GM19463 (cell line): ENCODE measurements at regions not wholly inside any gene's neighbourhood (a gene's known extent, or its start where the extent isn't known, plus 50 kb on each side); places are given as distances from the start of the nearest gene placed in this dataset.
"Not testable (repeated sequence)": the region's sequence is repeated elsewhere in the genome, so short reads cannot be mapped to it uniquely, and the experiment has no call there.

Experiments
- ATAC-seq: cut with Tn5 transposase; IDR thresholded peaks from one replicate; pipeline ENCODE4 v1.9.1; 2021; ENCODE audit warnings: mild to moderate bottlenecking, moderate library complexity; ENCODE audit not compliant: unreplicated experiment

DNA sequence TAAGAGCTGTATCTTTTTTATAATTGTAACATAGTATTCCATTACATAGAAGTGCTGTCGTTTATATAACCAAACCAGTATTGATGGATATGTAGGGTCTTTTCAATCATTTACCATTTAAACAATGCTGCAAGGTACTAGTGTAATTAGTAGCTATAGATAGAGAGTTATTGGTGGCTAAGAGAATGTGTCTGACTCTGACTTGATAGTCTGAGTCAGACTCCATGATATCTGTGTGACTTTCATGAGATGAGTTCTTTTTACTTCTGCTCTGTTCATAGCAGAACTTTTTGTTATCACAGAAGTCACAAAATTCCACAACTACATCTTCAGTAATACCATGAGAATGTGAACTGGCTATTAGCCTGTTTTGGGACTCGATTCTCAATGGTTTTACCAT, 150.6 kb downstream of the FHIP1A start:
- ATAC-seq = no peak

DNA sequence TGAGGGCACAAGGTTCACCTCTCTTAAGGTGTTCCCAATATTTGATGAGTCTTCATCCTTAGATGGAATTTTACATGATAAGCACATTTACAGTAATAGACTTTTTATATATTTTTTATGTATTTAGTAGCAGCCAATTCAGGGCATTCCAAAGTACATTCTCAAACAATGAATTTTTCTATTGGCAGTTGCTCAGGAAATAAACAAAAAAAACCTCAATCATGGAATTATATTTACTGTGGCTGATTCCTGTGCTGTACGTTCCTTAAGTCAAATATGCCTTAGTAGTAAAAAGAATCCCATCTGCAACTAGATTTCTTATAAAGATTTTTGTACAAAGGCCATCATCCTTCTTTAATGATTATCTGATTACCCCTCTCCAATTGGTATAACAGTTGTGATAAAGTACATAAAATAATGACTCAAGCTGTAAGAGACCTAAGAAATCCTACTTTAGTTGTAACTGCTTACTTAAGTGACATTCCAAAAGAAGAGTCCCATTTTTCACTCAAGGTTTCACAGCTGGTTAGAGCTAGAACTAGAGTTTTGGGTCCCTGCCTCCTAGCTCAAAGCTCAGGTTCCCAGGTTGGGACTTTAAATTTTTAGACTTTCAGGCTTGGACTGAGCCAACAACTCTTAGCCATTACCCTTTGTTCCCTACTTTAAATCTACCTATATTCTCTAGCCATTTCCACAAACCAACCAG, 152.7 kb downstream of the FHIP1A start:
- ATAC-seq = no peak

DNA sequence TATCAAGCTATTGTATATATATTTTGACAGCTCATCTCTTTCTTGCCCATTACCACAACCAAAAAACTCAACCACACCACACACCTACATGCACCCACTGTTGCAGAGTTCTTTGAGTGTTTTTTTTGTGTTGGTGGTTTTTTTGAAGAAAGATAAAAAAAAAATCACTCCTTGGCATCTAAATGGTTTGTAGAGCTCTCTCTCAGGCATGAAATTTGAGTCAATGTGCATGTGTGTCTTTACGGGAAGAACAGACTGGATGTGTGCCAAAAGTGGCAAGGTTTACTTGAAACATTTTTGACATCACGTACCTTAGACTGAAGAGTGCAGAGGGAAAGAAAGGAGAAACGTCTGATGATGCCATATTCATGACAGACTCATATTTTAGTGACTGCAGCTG, 154.2 kb downstream of the FHIP1A start:
- no peak for ATAC-seq

DNA sequence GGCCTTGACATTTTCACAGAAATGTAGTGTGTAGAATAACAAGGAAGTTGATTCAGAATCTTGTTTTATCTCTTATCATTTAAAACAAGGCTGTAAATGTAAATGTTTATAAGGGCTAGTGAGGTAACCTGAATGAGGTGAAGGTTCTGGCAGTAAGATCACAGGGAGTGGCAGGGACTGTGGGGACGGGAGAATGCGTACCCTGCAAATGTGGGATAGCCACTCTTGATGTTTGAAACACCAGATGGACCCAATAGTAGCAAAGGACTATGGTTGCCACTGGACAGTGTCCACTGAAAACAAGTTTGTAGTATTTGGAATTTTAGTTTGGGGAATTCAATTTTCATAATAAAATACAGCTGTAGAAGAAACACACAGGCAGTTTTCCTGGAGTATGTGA, 155.3 kb downstream of the FHIP1A start:
- no peak for ATAC-seq

DNA sequence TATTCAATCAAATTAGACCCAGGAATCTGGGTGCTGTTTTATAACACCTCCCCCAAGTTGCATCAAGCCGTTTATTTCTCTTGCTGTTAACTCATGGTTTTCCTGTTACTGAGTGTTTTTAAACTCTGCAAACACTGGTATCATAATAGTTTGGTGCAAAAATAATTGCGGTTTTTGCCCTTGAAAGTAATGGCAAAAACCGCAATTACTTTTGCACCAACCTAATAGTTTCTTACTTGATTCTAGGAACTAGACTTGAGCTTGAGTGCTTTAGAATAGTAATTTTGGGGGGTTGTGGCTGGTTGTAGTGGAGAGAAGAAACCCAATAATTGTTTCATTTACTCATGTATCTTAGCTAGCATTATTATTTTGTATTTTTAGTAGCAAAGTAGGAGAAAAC, 156.6 kb downstream of the FHIP1A start:
- ATAC-seq = no peak

DNA sequence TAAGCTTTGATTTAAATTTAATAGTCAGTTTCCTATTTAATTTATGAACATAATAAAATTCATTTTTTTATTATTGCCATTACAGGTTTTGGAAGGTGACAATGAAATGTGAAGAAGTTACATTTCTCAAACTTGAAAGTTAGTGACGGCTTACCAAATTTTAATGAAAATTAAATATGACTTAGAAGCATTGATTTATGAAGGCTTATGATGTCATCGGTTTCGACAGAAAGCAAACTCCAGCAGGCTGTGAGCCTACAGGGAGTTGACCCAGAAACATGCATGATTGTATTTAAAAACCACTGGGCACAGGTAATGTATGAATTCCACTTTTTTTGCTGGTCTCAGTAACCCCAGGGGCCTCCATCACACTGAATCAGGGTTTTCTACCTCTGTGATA, 157.1 kb downstream of the FHIP1A start:
- ATAC-seq = no peak

DNA sequence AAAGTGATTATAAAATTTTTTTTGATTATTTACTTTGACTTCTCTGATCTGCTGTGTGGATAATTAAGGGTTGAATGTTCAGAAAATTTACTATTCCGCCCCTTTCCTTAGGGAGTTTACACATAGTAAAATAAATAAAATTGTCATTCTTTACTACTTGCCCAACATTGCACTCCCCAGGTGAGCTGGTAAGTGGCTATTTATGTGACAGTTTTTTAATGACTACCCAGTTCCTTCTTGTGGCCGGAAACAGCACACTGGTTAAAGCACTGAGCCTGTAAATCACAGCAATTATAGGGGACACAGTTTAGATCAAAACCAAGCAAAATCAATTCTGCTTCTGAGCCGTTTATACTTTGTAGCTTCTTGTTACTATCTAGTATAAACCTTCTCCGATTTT, 158.1 kb downstream of the FHIP1A start:
- peak; percentile 86 for ATAC-seq

DNA sequence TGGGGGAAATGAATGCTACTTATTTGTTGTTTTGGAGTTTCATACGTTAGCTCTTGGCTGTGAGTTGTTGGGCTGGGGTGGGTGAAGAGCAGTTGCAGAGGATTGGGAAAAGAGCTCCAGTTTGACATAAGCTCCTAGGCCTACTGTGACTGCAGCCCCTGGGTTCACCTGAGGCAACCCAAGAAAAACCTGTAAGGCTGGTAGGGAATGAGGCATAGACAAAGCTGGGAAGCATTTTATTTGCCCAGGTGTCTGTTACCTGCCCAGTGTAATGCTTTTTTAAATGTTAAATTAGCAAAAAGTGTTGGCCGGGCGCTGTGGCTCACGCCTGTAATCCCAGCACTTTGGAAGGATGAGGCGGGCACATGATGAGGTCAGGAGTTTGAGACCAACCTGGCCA, 160.0 kb downstream of the FHIP1A start:
- no peak for ATAC-seq

DNA sequence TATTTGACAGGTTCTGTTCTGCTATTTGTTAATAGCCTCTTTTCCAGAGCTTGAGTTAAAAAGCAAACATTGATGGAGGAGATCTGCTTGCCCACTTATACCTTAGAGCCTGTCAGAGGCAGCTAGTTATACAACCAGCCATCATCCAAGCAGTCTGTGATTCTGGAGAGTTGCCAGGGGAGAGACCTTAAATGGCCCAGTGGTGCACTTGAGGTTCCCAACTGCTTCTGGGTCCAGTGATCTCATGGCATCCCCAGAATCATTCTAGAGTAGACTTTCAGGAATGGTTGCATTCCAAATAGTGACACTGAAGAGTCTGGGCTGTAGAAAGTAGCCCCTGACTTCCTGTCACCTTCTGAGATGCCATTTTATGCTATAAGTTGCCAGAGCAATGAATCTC, 160.7 kb downstream of the FHIP1A start:
- ATAC-seq = no peak

DNA sequence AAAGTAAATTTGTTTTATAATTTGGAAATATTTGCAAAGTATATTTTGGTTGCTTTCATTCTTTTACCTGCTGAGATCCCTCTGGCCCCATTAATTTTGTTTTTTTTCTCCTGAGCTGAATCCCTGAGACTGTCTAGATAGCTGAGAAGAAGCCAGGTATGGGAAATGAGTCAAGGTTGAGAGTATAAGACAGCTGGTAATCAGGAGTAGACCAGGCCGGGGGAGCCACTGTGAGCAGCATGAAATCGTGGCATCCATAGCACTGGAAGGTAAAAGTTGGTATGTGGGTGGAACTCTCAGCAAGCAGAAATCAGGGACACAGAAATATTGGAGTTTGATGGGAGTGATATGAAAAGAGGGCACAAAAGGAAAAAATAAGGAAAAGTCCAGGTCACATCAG, 164.5 kb downstream of the FHIP1A start:
- ATAC-seq = no peak

DNA sequence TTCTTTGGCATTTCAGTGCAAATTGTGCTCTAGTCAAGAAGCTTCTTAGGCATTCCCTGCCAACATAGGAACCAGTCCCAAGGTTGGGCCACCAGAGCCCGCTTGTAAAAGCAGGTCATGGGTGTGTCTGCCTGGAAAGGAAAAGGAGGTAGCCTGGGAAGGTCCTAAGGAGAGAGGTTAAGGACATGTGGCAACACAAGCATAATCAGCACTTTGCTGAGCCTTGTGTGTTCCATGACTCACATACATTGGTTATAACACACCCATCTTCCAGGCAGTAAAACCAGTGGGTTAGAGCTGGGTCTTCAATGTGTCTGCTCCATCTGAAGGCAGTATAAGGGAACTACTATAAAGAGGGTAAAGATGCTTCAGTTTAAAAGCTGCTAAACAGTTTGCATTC, 165.0 kb downstream of the FHIP1A start:
- no peak for ATAC-seq

DNA sequence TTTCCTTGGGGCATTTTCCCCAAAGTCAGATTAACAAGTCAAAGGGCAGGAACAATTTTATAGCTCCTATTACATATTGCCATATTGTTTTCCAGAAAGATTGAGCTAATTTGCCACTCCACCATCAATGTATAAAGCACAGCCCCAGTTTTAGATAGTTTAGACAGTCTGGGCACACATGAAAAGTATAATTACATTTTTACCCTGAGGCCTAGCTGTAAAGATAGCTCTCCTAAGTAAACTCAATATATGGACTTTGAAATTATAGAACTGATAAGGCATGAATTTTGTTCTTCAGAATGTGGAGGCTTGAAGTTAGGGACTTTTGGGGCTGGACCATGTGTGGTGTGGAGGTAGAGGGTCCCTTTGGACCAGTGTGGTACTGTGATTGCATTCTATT, 166.0 kb downstream of the FHIP1A start:
- no peak for ATAC-seq

DNA sequence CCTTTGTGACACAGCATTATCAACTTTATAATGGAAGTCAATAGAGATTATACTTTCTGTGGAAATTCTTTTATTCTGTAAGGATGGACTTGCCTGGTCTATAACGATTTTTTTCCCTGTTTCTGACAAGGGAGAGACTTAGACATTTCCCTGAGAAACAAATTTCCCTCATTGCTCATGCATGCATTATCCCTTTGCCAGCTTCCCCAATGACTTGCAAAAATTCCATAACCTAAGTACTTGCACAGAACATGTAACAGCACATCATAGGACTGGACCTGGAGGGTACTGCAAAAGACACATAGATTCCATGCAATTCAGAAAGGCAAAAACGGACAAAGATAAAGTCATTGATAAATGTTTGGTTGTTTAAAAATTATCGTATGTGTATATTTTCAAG, 166.7 kb downstream of the FHIP1A start:
- ATAC-seq = no peak

DNA sequence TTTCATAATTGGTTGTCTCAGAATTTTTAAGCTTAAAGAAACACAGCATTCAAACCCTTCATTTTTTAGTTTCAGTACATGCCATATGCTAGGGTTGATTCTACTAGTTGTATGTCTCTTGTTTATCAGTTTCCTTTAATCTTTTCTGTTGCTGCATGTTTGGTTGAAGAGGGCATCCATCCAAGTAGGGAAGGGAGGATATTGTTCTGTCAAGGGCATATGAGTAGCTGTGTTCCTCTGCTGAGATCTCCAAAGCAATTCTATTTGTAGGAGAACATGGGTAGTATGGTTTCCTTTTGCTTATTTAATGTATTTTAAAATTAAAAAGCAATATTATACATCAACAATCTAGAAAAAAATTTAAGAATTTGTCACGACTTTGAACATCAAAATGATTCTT, 167.7 kb downstream of the FHIP1A start:
- no peak for ATAC-seq

DNA sequence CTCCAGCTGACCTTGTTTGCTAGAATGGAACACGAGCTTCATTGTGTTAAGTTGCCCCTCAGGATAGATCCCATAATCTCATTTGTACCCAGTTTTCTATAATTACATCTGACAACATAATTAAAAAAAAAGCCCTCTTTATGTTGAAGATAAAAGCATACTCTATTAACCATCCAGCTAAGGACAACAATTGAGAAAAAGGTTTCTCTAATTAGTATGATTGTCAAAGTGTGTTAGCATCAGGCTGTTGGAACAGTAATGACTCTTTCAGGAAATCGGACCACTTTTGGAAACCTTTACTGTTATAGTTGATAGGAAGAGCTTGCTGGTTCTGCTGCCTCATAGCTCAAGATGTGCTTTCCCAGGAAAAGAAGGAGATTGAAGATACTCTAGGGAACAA, 172.6 kb downstream of the FHIP1A start:
- no peak for ATAC-seq

DNA sequence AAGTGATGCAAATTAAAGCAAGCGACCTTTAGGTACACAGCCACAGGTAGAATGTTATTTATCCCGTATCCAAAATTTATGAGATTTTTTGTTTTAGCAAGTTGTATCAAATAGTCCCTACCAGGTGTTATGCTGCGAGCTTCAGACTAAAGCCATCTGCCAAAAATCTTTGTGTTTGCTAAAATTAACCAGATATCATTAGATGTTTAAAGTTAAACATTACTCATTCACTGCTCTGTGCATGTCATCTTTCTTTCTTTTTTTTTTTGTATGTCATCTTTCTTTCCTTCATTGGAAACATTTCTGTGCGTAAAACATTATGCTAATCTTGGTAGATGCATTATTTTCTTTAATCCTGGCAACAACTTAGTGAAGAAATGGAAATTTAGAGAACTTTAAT, 173.1 kb downstream of the FHIP1A start:
- ATAC-seq = no peak

DNA sequence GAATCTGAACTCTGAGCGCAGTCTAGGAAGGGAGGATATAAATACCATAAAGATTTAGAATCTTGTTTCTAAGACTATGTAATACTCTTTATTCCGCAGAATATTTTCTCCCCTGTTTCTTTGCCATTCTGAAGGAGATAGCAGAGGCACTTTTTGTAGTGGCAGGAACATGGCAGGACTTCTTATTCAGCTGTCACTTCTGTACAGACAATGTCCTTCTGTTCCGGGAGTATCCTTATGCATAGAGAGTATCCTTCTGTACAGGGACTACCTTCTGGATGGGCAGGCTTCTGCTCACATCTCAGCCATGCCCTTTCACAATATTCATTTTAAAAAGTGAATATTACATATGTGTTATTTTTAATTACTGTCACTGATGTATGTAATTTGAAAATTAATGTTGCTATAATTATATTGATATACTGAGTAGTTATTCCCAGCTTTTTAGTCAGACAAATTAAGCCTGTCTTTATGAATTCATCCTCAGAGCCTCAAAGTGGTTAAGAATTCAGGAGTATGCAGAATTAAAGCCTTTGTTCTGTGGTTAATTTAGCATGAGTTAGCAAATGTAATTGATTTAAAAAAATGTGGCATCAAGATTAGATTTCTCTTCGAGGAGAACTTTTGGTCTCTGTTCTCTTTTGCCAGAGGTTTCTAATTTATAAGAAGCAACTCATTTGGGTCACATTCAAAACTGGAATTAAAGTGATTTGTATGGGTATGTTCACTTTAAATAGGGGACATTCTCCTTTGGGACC, 174.4 kb downstream of the FHIP1A start:
- no peak for ATAC-seq

DNA sequence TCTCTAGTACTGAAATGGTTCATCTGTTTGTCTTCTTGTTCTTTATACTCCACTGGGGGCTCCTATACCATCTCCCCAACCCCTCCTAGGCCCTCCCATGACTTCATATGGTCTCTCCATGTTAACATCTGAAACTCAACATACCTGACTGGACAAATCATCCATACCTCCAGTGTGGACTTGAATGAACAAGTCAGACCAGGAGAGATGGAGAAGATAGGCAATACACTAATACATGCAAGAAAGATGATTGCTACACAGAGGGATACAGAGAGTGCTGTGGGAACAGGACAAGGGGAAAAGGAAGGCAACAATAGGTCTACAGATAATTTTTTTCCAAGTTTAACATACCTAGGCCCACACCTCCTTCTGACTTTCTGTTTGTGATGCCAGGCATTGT, 175.1 kb downstream of the FHIP1A start:
- ATAC-seq = no peak

DNA sequence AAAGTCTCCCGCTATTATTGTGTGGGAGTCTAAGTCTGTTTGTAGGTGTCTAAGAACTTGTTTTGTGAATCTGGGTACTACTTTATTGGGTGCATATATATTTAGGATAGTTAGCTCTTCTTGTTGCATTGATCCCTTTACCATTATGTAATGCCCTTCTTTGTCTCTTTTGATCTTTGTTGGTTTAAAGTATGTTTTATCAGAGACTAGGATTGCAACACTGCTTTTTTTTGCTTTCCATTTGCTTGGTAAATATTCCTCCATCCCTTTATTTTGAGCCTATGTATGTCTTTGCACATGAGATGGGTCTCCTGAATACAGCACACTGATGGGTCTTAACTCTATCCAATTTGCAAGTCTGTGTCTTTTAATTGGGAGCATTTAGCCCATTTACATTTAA, 165.2 kb downstream of the GATB start:
- ATAC-seq = not testable (repeated sequence)

DNA sequence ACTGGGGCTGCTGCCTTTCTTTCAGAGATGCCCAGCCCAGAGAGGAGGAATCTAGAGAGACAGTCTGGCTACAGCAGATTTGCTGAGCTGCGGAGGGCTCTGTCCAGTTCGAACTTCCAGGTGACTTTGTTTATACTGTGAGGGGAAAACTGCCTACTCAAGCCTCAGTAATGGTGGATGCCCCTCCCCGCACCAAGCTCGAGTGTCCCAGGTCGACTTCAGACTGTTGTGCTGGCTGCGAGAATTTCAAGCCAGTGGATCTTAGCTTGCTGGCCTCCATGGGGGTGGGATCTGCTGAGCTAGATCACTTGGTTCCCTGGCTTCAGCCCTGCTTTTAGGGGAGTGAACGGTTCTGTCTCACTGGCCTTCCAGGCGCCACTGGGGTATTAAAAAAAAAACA, 163.1 kb downstream of the GATB start:
- not testable (repeated sequence) for ATAC-seq

DNA sequence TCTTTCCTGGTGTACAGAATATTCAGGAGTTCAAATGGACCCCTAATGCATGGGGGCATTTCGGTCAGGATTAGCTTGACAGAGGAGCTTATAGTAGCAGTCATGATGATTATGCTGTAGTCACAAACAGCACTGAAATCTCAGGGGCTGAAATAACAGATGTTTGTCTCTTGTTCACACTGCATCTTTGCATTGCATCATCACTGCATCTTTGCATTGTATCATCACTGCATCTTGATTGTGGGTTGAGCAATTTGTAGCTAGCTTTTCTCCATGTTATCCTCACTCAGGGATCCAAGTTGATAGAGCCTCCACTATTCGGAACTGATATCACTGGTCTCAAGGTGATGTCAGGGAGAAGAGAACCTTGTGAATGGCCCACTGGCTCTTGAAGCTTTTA, 160.9 kb downstream of the GATB start:
- ATAC-seq = no peak

DNA sequence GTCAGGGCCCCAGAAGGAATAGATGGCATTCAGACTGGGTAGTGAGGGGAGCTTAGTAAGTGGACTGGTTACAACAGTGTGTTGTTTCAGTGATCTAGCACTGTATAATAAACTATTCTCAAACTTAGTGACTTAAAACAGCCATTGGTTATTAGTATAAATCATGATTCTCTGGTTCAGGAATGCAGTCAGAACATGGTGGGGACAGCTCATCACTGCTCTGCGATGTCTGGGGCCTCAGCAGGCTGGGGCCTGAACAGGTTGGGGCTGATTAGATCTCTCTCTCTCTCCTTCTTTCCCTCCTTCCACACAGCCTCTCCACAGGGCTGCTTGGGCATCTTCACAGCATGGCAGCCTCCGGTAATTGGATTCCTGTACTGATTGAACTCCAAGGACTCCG, 160.4 kb downstream of the GATB start:
- ATAC-seq = no peak

DNA sequence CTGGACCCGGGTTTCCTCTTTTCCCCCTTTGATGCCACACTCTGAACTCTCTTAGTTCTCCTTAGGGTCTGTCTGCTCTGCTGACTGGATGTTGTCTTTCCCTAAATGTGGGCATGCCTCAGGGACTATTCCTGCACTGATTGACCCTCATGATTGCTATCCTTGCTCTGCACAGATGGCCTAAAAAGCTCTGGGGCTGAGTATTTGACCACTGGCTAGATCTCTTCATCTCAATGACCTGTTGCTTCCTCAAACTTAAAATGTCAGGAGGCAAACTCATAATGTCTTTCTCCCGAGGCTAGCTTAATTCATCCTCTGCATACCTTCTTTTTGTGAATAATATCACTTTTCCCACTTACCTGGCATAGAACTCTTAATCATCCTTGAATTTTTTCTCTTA, 157.4 kb downstream of the GATB start:
- ATAC-seq = no peak
